Stimulated activated CD8-positive, alpha-beta memory T cell treated with anti-CD3 and anti-CD28 coated beads, Interleukin-7, amount 100 ng/mL, for 48 hours (primary cell): ENCODE measurements at regions not wholly inside any gene's neighbourhood (a gene's known extent, or its start where the extent isn't known, plus 50 kb on each side); places are given as distances from the start of the nearest gene placed in this dataset.

Experiments
- DNase-seq, 2 donors: peaks; one replicate each; pipeline ENCODE4 v3.0.0-alpha.2; 2020; ENCODE audit warnings: low read depth in 1 of 2; ENCODE audit errors: extremely low read depth in 1 of 2

DNA sequence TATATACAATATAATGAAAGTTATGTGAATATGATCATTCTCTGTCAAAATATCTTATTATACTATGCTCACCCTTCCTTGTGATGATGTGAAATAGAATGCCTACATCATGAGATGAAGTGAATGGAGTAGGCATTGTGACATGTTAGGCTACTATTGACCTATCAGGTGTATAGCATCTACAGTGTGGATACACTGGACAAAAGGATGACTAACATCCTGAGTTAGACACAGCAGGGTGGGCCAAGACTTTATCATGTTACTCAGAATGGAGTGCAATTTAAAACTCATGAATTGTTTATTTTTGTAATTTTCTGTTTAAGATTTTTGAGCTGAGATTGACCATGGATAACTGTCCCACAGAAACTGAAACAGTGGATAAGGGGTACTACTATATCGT, 53.4 kb upstream of the NAV3 start:
- DNase-seq = no peak

DNA sequence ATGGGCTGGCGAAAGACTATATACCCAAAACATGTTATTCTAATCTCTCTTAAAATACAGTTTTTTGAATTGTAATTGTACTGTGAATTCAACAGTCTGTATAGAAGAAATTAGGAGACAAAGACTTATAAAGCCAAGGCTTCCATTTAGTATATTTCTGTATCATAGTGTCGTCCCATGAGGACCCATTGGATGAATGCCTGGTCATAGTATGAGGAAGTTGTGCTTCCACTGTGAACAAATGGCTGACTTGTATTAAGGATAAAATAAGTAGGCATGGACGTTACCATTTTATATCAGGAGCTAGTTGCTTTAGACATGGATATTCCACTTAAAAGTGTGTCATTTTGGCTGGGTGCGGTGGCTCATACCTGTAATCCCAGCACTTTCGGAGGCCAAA, 55.9 kb upstream of the NAV3 start:
- DNase-seq = no peak

DNA sequence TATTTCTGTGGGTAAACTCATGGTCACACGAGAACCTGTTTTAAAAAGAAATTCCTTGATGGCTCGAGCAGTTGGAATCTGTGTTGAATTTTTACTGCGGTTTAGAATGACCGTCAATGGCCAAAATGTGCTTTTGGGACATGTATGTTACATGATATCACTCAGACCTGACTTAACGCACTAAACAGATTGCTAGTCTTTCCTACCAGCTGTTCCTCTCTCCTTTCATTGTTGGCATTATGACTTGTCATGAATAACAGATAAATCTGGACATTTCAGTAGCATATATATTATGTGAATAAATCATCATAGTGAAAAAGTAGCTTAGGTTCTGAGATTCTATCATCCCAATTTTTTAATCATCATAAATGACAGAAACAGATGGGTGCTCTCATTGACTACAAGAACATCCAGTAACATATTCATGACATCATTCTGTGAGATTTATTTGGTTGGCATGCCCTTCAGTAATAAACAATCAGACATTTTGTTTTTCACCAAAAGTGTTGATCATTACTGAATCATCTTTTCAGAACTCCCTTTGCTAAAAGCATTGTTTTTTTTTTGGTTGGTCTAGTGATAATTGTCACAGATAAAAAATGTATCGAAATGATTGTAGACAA, 57.9 kb upstream of the NAV3 start:
- DNase-seq = no peak

DNA sequence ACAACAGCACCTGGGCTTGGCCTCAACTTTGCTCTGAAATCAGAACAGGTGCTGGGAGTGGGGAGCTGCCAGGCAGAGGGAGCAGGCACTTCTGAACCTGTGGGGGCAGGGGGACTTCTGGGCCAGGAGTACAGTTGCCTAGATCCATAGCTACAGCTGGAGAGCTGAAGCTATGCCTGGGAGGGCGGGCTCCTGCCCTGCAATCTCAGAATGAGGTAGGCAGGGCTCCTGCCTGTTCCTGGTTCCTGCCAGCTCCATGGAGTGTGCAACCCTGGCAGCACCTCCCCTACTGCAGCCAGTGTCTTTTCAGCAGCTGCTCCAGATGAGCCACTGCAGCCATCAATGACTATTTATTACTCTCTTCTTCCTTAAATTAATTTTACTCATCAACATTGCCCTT, 62.1 kb upstream of the NAV3 start:
- DNase-seq = no peak

DNA sequence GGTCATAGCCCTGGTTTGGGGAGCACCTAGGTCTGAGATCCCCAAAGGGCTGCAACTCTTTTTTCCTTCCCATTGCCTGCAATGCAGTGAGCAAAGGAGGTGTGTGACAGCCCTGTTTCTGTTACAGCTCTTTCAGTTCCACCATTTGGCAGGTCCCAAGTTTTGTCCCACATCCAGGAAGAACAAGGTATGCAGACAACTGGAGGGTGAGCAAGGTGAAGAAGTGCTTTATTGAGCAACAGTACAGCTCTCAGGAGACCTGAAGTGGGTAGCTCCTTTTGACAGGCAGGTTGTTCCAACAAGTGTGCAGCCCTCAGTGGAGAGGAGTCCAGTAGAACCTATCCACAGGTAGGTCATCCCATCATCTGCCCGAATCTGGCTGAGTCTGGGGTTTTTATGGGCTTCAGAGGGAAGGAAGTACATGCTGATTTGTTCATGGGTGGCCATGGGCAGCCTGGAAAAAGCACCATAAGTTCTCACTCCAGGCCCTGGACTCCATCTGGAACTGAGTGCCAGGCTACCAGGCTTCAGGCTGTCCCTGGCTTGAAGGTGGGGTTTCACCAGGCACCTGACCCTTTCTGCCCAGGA, 62.8 kb upstream of the NAV3 start:
- no peak for DNase-seq

DNA sequence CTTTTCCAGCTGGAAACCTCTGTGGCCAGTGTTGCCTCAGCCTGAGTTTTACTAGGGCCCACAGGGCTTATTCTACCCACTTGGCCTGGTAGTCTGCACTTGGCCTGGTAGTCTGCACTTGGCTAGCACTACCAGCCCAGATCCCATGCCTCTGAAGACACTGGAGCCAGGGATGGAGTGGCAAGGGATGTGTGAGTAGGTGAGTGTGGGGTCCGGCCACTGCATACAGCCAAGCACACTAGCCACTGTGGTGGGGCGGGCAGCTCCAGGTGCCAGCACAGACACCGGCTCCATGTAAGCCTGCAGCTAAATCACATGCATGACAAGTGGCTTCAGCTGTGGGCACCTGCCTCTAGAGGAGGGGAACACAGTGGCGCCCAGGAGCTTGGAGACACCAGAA, 63.4 kb upstream of the NAV3 start:
- DNase-seq = no peak

DNA sequence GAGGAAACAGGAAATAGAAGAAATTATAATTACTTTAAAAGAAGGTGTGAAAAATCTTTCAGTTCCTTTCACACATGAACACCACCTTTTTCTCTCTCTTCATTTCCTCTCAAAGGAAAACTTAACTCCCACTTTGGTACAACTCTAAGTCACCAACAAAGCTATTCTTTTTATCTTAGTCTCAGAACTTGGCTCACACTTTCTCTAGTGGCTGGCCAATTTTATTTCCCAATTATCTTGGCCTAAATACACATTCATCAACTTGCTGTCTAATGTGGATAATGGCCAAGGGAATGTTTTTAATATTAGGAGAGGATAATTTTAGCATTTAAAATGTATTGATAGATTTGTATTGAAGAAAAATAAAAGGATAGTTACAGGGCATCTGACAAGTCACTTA, 64.5 kb upstream of the NAV3 start:
- no peak for DNase-seq

DNA sequence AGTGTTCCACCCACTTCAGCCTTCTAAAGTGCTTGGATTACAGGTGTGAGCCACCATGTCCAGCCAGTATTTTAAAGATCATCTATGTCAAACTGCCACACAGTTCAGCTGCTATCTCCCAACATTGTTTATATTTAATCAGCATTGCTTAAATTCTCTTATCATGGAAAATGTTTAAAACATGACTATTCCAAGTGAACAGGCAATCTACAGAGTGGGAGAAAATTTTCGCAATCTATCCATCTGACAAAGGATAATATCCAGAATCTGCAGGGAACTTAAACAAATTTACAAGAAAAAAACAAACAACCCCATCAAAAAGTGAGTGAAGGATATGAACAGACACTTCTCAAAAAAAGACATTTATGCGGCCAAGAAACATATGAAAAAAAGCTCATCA, 69.4 kb upstream of the NAV3 start:
- DNase-seq = no peak

DNA sequence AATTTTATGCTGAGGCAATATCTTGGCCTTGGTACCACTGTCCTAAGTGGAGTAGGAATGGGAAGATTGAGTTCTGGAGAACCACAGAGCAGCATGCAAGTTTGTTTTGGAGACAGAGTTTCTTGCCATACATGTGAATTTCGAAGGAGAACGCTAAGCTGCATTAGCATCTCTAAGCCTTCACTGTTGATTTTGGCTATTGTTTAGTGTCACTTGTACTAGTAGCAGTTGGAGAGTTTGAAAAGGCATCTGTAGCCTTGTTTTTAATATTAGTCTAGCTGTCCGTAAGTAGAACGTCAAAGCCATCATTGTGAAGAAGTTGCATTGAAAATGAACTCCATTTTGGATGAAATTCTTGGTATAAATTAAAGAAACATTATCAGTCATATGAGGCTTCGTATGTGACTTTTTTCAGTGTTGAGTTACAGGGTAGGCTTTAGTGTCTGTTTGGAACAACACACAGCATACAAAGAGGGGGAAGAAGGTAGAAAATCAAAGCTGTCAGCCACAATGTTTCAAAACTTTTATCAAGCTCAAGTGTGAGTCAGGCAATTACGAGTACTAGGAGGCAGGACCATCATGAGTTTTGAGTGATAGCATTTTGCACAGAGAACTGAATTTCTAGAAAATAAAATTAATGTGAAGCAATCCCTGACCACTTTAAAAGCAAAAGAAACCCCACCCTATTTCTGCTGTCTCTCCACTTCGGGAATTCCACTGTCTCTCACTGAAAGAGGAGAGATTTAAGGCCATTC, 70.2 kb upstream of the NAV3 start:
- no peak for DNase-seq

DNA sequence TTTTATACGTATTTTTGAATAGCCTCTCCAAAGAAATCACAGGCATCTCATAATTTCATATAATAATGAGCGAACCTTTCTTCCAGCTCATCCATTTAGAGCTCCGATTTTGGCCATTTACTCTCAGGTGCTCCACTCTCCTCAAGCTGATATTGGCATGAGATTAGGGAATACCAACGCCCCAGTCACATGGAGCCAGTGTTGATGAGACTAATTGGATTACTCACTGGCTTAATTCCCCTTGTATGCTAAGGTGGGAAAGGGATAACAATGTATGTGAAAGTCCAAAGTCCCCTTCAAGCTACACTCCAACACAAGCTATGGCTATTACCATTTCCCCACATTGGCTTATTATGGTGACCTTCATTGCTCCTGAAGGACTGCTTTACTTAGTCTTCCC, 76.6 kb upstream of the NAV3 start:
- no peak for DNase-seq

DNA sequence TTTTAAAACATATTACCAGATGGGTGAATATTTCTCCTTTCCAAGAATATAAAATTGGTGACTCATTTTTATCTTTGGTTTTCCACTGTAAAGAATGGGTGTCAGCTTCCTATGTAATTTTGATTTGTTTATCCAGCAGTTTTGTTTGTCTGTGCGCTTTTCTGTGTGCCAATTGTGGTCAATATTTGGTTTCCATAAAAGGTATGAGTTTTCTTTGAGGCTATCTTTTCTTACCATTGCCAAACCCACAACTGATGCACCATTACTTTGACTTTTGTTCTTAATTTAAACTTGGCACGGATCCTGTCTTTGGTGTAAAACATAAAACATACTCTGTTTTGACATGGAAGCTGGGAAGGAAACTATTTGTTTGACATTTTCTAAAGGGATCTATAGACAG, 78.8 kb upstream of the NAV3 start:
- no peak for DNase-seq

DNA sequence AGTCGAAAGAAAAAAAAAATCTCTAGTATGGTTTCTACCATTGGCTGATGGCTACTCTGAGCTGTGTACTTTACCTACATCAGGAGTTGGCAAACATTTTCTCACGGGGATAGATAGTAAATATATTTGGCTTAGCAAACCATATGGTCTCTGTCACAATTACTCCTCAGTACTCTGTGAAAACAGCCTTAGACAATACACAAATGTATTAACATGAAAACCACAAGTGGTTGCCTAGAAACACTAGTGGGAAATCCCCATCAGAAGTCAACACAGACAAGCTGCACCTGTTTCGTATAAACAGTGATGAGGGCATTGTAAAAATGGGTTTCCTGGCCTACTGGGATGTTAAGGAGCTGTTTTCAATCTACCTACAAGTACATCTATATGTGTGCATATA, 84.6 kb upstream of the NAV3 start:
- no peak for DNase-seq

DNA sequence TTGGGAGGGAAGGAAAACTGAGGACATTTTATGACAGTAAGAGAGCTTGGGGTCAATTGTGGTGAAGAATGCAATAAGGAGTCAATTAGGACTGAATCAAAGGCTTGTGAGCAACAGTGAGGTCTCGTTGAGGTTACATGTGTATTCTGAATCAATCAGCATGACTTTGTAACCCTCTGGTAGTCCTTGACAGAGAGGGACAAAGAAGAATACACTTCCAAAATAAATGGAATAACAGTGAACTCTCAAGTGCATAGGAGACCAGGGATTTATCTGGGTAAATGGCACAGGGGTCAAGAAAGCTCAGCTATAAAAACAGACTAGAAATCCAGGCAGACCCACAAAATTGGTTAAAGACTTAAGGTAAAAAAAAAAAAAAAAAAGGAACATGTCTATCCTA, 85.1 kb upstream of the NAV3 start:
- DNase-seq = no peak

DNA sequence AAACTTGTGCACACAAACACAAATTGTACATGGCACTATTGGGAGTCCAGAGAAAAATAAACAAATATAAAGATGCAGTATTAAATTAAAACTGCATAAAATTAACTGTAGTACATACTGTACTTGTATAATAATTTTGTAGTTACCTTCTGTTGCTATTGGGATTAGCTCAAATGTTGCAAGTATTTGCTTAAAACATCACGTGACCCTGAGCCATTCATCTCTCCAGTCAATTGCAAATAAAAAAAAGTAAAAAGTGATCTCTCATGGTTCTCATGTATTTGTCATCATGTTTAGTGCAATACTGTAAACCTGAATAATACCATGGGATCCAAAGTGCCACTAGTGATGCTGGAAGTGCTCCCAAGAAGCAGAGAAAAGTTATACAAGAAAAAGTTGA, 88.1 kb upstream of the NAV3 start:
- DNase-seq = no peak

DNA sequence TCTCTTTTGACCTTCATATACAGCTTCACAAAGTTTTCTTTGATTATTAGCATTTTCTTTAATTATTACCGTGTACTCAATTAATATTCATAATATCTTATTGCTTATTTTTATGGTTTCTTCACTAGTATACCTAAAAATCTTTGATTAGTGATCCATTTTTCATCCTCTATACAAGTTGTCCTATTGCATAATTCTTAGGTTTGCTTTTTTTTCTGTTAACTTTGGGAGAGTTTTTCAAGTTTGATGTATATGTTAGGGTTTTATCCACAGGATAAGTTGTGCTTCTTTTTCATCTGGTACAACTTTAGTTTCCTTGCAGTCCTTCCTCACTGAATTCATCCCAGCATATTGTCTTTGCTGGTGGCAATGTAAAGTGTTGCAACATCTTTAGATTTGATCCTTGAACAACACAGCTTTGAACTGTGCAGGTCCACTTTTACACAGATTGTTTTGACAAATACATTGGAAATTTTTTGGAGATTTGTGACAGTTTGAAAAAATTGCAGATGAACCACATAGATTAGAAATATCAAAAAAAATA, 88.6 kb upstream of the NAV3 start:
- no peak for DNase-seq

DNA sequence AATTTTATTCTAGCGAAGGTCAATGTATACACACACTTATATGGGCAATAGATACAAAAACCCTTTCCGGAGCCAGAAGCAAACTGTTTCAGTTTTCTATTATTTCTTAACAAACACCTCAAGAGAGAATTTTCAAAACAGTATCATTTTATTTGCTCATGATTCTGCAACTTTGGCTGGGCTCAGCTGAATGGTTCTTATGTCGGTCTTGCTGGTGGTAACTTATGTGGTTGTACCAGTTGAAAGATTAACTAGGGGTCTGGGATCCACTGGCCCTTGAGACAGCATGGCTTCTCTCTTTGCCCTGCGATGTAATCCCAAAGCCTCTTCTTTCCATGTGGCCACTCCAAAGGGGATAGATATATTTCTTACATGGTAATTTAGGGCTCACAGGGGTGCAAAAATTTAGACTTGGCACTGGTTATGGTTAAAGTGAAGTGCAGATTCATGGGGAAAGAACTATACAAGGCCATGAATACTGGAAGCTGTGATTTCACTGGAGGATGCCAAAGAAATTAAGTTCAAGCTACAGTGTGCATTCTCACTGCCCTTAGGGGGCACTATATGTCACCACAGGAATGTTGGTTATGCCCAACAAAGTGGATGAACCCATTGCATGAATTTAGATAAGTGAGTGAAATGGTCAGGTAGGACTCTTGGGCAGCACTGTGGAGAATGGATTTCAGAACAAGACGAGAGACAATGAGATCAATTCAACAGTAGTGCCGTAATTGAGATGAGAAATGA, 94.3 kb upstream of the NAV3 start:
- no peak for DNase-seq

DNA sequence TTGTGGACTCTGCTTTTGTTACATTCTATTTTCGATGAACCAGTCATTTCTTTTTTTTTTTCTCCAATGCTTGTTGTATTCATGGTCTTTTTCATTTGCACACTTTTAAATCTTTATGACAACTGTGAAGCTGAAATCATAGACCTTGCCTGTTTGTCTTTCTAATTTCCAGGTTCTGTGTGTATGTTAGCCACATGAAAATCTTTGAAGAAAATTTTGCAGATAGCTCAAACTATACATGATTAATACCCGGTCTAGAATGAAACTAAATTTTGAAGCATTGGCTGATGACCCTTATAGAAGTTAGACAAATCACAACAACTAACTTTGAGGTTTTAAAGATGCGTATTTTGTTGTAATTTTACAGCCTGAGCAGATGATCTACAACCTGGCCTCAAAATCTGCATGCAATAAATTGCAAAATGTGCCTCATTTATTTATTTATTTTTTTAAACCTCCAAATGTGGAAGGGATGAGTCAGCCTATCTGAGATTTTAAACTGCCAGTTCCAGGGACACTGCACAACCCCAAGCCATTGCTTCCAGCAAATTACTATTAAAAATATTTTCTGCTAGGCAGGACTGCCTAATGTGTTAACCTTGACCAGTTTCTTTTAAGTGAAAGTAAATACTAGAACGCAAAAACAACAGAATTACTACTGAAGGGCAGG, 96.3 kb upstream of the NAV3 start:
- DNase-seq = no peak

DNA sequence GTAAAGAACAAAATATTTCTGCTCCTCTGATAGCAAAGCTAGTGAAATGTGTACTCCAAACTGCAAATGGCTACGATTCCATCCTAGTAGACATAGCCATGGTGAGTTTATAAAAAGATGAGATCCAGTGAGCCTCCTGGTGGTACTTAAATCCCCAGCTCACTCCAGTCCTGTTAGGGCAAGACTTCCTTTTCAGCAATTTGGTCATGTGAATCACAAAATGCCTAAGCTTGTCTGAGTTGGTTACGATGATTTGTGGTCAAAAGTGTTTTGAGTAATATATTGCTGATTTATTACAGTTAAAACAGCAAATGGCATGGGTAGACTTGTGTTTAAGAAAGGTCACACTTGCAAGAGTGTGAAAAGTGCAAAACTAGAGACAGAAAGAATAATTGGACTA, 102.7 kb upstream of the NAV3 start:
- DNase-seq = no peak

DNA sequence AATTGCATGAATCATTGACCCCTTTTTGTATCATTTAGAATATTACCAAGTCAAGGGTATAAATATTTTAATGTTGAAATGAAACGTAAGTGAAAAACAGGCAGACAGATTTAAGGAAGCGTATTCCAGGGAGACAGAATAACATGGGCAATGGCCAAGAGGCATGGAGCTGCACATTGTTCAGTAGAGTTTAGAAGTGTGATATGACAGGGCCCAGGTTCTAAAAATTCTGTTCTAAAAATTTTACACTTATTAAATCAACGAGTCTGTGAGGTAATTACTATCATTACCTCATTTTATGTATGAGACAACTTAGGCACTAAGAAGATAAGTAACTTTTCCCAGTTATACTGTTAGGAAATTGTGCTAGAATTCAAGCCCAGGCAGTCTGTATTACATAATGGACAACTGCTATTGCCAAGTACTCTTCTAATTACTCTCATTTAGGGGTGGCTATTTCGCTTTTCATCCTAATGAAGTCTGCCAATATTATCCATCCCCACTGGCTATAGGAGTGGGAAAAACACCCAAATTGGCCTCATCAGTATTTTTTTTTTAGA, 103.2 kb upstream of the NAV3 start:
- no peak for DNase-seq

DNA sequence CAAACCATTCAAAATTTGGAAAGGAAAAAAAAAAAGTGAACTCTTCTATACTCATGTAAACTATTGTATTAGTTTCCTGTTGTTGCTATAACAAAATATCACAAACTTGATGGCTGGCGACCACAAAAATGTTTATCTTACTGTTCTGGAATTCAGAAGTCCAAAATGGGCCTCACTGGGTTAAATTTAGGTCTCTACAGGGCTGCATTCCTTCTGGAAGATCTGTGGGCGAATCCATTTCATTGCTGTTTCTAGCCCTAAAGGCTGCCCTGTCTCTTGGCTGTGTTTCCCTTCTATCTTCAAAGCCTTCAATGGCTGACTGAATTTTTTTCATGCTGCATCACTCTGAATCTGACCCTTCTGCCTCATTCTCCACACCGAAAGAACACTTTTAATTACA, 105.1 kb upstream of the NAV3 start:
- no peak for DNase-seq
